HepG2 (cell line): ENCODE measurements at regions not wholly inside any gene's neighbourhood (a gene's known extent, or its start where the extent isn't known, plus 50 kb on each side); places are given as distances from the start of the nearest gene placed in this dataset.
A peak's percentile ranks its signal among the peaks of the same experiment; 100 is the strongest.

ENCODE experiments used
- ADNP ChIP-seq: sonication (generic); formaldehyde crosslinking; IDR thresholded peaks from 2 replicates; pipeline ENCODE4 v1.4.0; 2020; ENCODE audit warnings: missing genetic modification reagents
- AKAP8 ChIP-seq: sonication (generic); formaldehyde crosslinking; IDR thresholded peaks from 2 replicates; pipeline ENCODE4 v1.5.1; 2020; ENCODE audit warnings: mild to moderate bottlenecking, missing genetic modification reagents
- ATF6 ChIP-seq: sonication (generic); formaldehyde crosslinking; conservative IDR thresholded peaks from 2 replicates; pipeline ENCODE4 v1.4.0; 2020; ENCODE audit warnings: missing genetic modification reagents
- BRCA1 ChIP-seq: sonication (generic); formaldehyde crosslinking; IDR thresholded peaks from 2 replicates; pipeline ENCODE4 v1.4.0; 2020; ENCODE audit warnings: missing genetic modification reagents
- GATAD2A ChIP-seq: IDR thresholded peaks from 2 replicates; pipeline ENCODE4 v1.6.1; 2016
- HCFC1 ChIP-seq: fragments of 150-350 bp; IDR thresholded peaks from 2 replicates; pipeline ENCODE4 v1.6.1; 2014; ENCODE audit warnings: low read depth, low read length
- HNRNPUL1 ChIP-seq: fragments of 200-400 bp; formaldehyde crosslinking; IDR thresholded peaks from 2 replicates; pipeline ENCODE4 v1.6.1; 2017; ENCODE audit warnings: low read depth, mild to moderate bottlenecking, low read length, moderate library complexity
- JUNB ChIP-seq: sonication (generic); formaldehyde crosslinking; IDR thresholded peaks from 2 replicates; pipeline ENCODE4 v1.8.0; 2022; ENCODE audit warnings: missing genetic modification reagents, mild to moderate bottlenecking, borderline replicate concordance
- MZF1 ChIP-seq: sonication (generic); formaldehyde crosslinking; IDR thresholded peaks from 2 replicates; pipeline ENCODE4 v1.8.1; 2023; ENCODE audit warnings: mild to moderate bottlenecking, missing genetic modification reagents, borderline replicate concordance
- NFE2L1 ChIP-seq: sonication (generic); formaldehyde crosslinking; IDR thresholded peaks from 2 replicates; pipeline ENCODE4 v1.4.0; 2020; ENCODE audit warnings: missing genetic modification reagents, mild to moderate bottlenecking, borderline replicate concordance
- RXRB ChIP-seq: IDR thresholded peaks from 2 replicates; pipeline ENCODE4 v1.6.1; 2016; ENCODE audit warnings: borderline replicate concordance, missing genetic modification reagents, missing compliant biosample characterization
- TFAP4 ChIP-seq: sonication (generic); IDR thresholded peaks from 2 replicates; pipeline ENCODE4 v1.6.1; 2016; ENCODE audit warnings: low read depth, borderline replicate concordance
- THAP9 ChIP-seq: sonication (generic); formaldehyde crosslinking; IDR thresholded peaks from 2 replicates; pipeline ENCODE4; 2020; ENCODE audit warnings: missing genetic modification reagents, mild to moderate bottlenecking, borderline replicate concordance
- ZNF276 ChIP-seq: sonication (generic); formaldehyde crosslinking; IDR thresholded peaks from 2 replicates; pipeline ENCODE4 v1.4.0; 2020; ENCODE audit warnings: mild to moderate bottlenecking, low read depth, missing genetic modification reagents
- ZNF296 ChIP-seq: sonication (generic); formaldehyde crosslinking; conservative IDR thresholded peaks from 2 replicates; pipeline ENCODE4 v1.5.0; 2020; ENCODE audit warnings: mild to moderate bottlenecking, missing genetic modification reagents
- ZNF557 ChIP-seq: sonication (generic); formaldehyde crosslinking; IDR thresholded peaks from 2 replicates; pipeline ENCODE4 v1.4.0; 2020; ENCODE audit warnings: missing genetic modification reagents
- ZNF580 ChIP-seq: IDR thresholded peaks from 2 replicates; pipeline ENCODE4 v1.6.1; 2016; ENCODE audit warnings: low read depth, borderline replicate concordance
- ZNF687 ChIP-seq: sonication (generic); formaldehyde crosslinking; IDR thresholded peaks from 2 replicates; pipeline ENCODE4 v1.5.1; 2020; ENCODE audit warnings: mild to moderate bottlenecking, missing genetic modification reagents, moderate library complexity

- TF ChIP-seq ZNF687 (CRISPR knock-in tag) (no peak), NFE2L1 (CRISPR knock-in tag) (no peak), AKAP8 (CRISPR knock-in tag) (no peak), BRCA1 (CRISPR knock-in tag) (no peak), HCFC1 (no peak), GATAD2A (CRISPR knock-in tag) (peak; percentile 69), THAP9 (CRISPR knock-in tag) (no peak), ATF6 (CRISPR knock-in tag) (0 out of 2 replicates have a peak, but pooled peaks have one; percentile 37), ADNP (no peak), ZNF557 (CRISPR knock-in tag) (0 out of 2 replicates have a peak, but pooled peaks have one; percentile 52), RXRB (peak; percentile 58), HNRNPUL1 (no peak), ZNF296 (CRISPR knock-in tag) (no peak), TFAP4 (no peak), ZNF276 (CRISPR knock-in tag) (no peak), MZF1 (CRISPR knock-in tag) (no peak), JUNB (no peak), ZNF580 (CRISPR knock-in tag) (peak; percentile 62; the same call in 1 of the 2 replicates)
Measured at GRCh38 chr2:234550511-234551107, 53.7 kb upstream of the ARL4C start (continued).
